ENCODE measurements at regions not wholly inside any gene's neighbourhood (a gene's known extent, or its start where the extent isn't known, plus 50 kb on each side); places are given as distances from the start of the nearest gene placed in this dataset.

- TF ChIP-seq ZNF462 (CRISPR knock-in tag; IDR thresholded peaks at IDR 0.05) (no peak), STAT1 (IDR thresholded peaks at IDR 0.05; ENCODE audit: unreplicated experiment) (no peak), REST (IDR thresholded peaks at IDR 0.05; ENCODE audit: unreplicated experiment) (no peak)
These were observed 927.6 kb downstream of the GALC start (continued) for GRCh38 chr14:87065366-87065765.

GRCh38 chr14:87063181-87063580 lies 929.8 kb downstream of the GALC start:
- H3K9me2 ChIP-seq (ENCODE audit: insufficient read depth): no peaks in the 10 kb centered on the region
- TF ChIP-seq CTCF (conservative IDR thresholded peaks at IDR 0.05; ENCODE audit: low read depth in 2 of 2) (no peak), STAT1 (IDR thresholded peaks at IDR 0.05; ENCODE audit: unreplicated experiment) (no peak), CREB1 (CRISPR knock-in tag; IDR thresholded peaks at IDR 0.05; ENCODE audit: low read depth) (no peak), REST (IDR thresholded peaks at IDR 0.05; ENCODE audit: unreplicated experiment) (no peak), ETS1 (IDR thresholded peaks at IDR 0.05) (no peak)
- no peak overlapping the region for H2AFZ ChIP-seq
- no peak overlapping the region for H3K4me3 ChIP-seq
- H4K20me1 ChIP-seq (replicated peaks; ENCODE audit: insufficient read depth): no peaks in the 10 kb centered on the region
- H3K79me2 ChIP-seq (replicated peaks; ENCODE audit: insufficient read depth): no peaks in the 10 kb centered on the region
- no peak overlapping the region for H3K4me2 ChIP-seq
- H3K9me3 Mint-ChIP-seq: no peaks in the 10 kb centered on the region
- H3K27me3 ChIP-seq (ENCODE audit: insufficient read depth): no peaks in the 10 kb centered on the region
- H3K36me3 Mint-ChIP-seq (ENCODE audit: low read depth): no peaks in the 10 kb centered on the region
- no peak overlapping the region for H3K27ac ChIP-seq (ENCODE audit: low read depth)
- H3F3A ChIP-seq (replicated peaks; ENCODE audit: low read depth): no peaks in the 10 kb centered on the region
- no peak for ATAC-seq
- H3K27ac Mint-ChIP-seq: no peak overlapping the region
- no peak for DNase-seq (ENCODE audit: low spot score)
- peaks cover 1% of the 10 kb centered on the region for H3K27me3 Mint-ChIP-seq (ENCODE audit: insufficient read depth, low read depth, poor library complexity)
- no peak overlapping the region for H3K4me3 Mint-ChIP-seq
- H3K4me1 ChIP-seq (ENCODE audit: insufficient read depth): no peaks in the 10 kb centered on the region
- H3K4me1 Mint-ChIP-seq: no peaks in the 10 kb centered on the region; the same call in 2 of the 3 replicates
- H3K36me3 ChIP-seq (ENCODE audit: insufficient read depth): no peaks in the 10 kb centered on the region

Measured in GM23338 (cell line).